NCI-H1436 (cell line): ENCODE measurements at regions not wholly inside any gene's neighbourhood (a gene's known extent, or its start where the extent isn't known, plus 50 kb on each side); places are given as distances from the start of the nearest gene placed in this dataset.

Source experiments
- DNase-seq: peaks from one replicate; lab custom pipeline; 2025; lab: John Stamatoyannopoulos, UW

DNA sequence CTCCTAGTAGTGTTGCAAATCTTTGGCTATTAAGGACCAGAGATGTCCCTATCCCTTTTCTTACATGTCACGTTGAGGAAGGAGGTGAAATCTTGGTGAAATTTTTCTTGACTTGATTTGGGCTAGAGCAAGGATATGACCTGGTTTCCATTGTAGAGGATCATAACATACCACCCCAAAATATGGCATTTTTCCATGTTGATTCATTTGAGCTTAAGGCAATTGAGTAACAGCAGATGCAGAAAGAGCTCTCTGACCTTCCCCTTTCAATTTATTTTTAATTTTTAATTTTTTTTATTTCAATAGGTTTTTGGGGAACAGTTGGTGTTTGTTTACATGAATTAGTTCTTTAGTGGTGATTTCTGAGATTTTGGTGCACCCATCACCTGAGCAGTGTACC is 61.2 kb upstream of the MAP1B start:
- no peak for DNase-seq

GRCh38 chr5:72055636-72056035 is 51.6 kb upstream of the MAP1B start:
- DNase-seq, result no peak
